ENCODE measurements at regions not wholly inside any gene's neighbourhood (a gene's known extent, or its start where the extent isn't known, plus 50 kb on each side); places are given as distances from the start of the nearest gene placed in this dataset.

GRCh38 chr7:131720703-131721102, 164.3 kb upstream of the PODXL start:
- intact Hi-C loops (cut with micrococcal nuclease): no loop called here
- Histone ChIP-seq H4K20me1 (replicated peaks; ENCODE audit: control insufficient read depth, insufficient read depth, low read length) (no peaks in the 10 kb centered on the region; the same call in 1 of the 2 replicates), H3K27me3 (ENCODE audit: control insufficient read depth in 2 of 2, insufficient read depth in 2 of 2, low read length in 2 of 2) (peaks cover 12 to 24% of the 10 kb centered on the region in 2 experiments), H3K4me1 (replicated peaks in 1 of 2; ENCODE audit: control insufficient read depth in 2 of 2, insufficient read depth in 2 of 2, low read length in 2 of 2) (no peaks in the 10 kb centered on the region), H2AFZ (ENCODE audit: low read depth, low read length) (no peak overlapping the region), H3K27ac (ENCODE audit: extremely low read depth, low read depth, low read length) (no peak overlapping the region), H3K9ac (ENCODE audit: insufficient read depth in 1 of 2, low read depth in 2 of 2, low read length in 2 of 2) (no peak overlapping the region), H3K4me2 (ENCODE audit: insufficient read depth, low read length) (no peak overlapping the region), H3K79me2 (ENCODE audit: control insufficient read depth, insufficient read depth, low read length) (no peaks in the 10 kb centered on the region), H3K4me3 (no peak overlapping the region), H3K9me3 (replicated peaks; ENCODE audit: control insufficient read depth, insufficient read depth, low read depth, low read length) (no peaks in the 10 kb centered on the region), H3K36me3 (ENCODE audit: control insufficient read depth, insufficient read depth, low read length) (no peaks in the 10 kb centered on the region), H3K9me1 (ENCODE audit: control insufficient read depth, insufficient read depth, low read length) (no peaks in the 10 kb centered on the region)
- FAIRE-seq (no peak), DNase-seq (ENCODE audit: extremely low read depth in 1 of 4, low spot score in 3 of 4) (no peak), ATAC-seq (no peak)
- POLR2A ChIA-PET: interaction anchor here (0.6 to 0.7 kb wide), 2 partner anchors 29 to 271 kb away, joined by 3 read pairs; no protein-coding TSS in a partner anchor
- CTCF ChIA-PET (ENCODE audit: low intra/inter-chr PET ratio): no interaction called here
- TF ChIP-seq CGGBP1 (CRISPR knock-in tag; IDR thresholded peaks at IDR 0.05): no peak
- no peak for TF ChIP-seq ARID1B (IDR thresholded peaks at IDR 0.05)
- TF ChIP-seq THRAP3 (IDR thresholded peaks at IDR 0.05; ENCODE audit: borderline replicate concordance): no peak
- TF ChIP-seq NEUROD1 (IDR thresholded peaks at IDR 0.05; ENCODE audit: borderline replicate concordance, low read depth, low read length, partially characterized antibody): no peak
- no peak for TF ChIP-seq TEAD1 (CRISPR knock-in tag; IDR thresholded peaks at IDR 0.05)
- no peak for TF ChIP-seq BCOR (IDR thresholded peaks at IDR 0.05)
- TF ChIP-seq TCF7L2 (IDR thresholded peaks at IDR 0.05; ENCODE audit: low read depth, low read length): no peak
- no peak for TF ChIP-seq BDP1 (IDR thresholded peaks at IDR 0.05; ENCODE audit: insufficient read depth, insufficient read length)
- no peak for TF ChIP-seq ELF4 (CRISPR knock-in tag; IDR thresholded peaks at IDR 0.05)
- no peak for TF ChIP-seq ZNF551 (CRISPR knock-in tag; IDR thresholded peaks at IDR 0.05)
- no peak for TF ChIP-seq ZNF584 (CRISPR knock-in tag; IDR thresholded peaks at IDR 0.05; ENCODE audit: low read depth)
- no peak for TF ChIP-seq TRIM28 (IDR thresholded peaks at IDR 0.05)
- TF ChIP-seq ZNF24 (IDR thresholded peaks at IDR 0.05): no peak
- no peak for TF ChIP-seq ZMIZ1 (IDR thresholded peaks at IDR 0.05; ENCODE audit: low read depth in 2 of 2, low read length in 2 of 2)
- TF ChIP-seq MTA1 (IDR thresholded peaks at IDR 0.05; ENCODE audit: borderline replicate concordance): no peak
- no peak for TF ChIP-seq CEBPG (CRISPR knock-in tag; IDR thresholded peaks at IDR 0.05)
- TF ChIP-seq CEBPG (tag; conservative IDR thresholded peaks at IDR 0.05 in 1 of 2, IDR thresholded peaks at IDR 0.05 in 1 of 2): no peak
- TF ChIP-seq SAFB2 (IDR thresholded peaks at IDR 0.05; ENCODE audit: borderline replicate concordance, low read depth, low read length, severe bottlenecking): no peak
- in situ Hi-C loops (cut with MboI): no loop called here
- 0% methylated on average over 2 of the region's 2 CpGs for WGBS (ENCODE audit: insufficient coverage, low coverage, missing lambda C conversion rate)
- no TSS peak for BruUV-seq (replicated peaks)
